GM12878 (cell line): ENCODE measurements at regions not wholly inside any gene's neighbourhood (a gene's known extent, or its start where the extent isn't known, plus 50 kb on each side); places are given as distances from the start of the nearest gene placed in this dataset.

Experiments used
- ATAC-seq: fragments of 200-7000 bp; cut with Tn5 transposase; 3 replicates; pipeline ENCODE4 v1.9.1; 2020; ENCODE audit warnings: mild to moderate bottlenecking, moderate library complexity
- BruUV-seq: library from RNA; stranded (reverse); fragments of 400-500 nt; replicated peaks from 2 replicates; lab custom pipeline; 2021; lab: Mats Ljungman, UMichigan
- CTCF ChIA-PET: fragments of 300-600 bp; sonication (Branson Sonifier 250); formaldehyde crosslinking; extraction: SDS; loops from one replicate; lab custom pipeline; 2021; ENCODE audit warnings: inconsistent platforms; lab: Yijun Ruan, JAX
- POLR2A ChIA-PET: fragments of 350-600 bp; formaldehyde crosslinking; extraction: SDS; loops from one replicate; lab custom pipeline; 2021; ENCODE audit warnings: inconsistent platforms; lab: Charles Lee
- RAD21 ChIA-PET: fragments of 300-600 bp; sonication (Branson Sonifier 250); formaldehyde crosslinking; loops from one replicate; lab custom pipeline; 2023; ENCODE audit warnings: antibody characterized with exemption; ENCODE audit not compliant: unreplicated experiment; lab: Charles Lee
- SMC1A ChIA-PET: fragments of 300-600 bp; sonication (Branson Sonifier 250); formaldehyde crosslinking; loops from one replicate; lab custom pipeline; 2023; ENCODE audit not compliant: unreplicated experiment, uncharacterized antibody; lab: Charles Lee
- DNase-seq: peaks from one replicate; pipeline ENCODE4 v3.0.0-alpha.2; 2011; ENCODE audit warnings: low read depth, low spot score
- FAIRE-seq: peaks from 3 replicates; lab custom pipeline; 2011; peaks lifted over from hg19 to GRCh38; lab: Jason Lieb, UNC
- H2AFZ ChIP-seq: 2 replicates; pipeline ENCODE4 v1.6.0; 2011; ENCODE audit warnings: low read depth, low read length, control low read depth; ENCODE audit not compliant: control insufficient read depth
- H3K27ac ChIP-seq: 2 replicates; pipeline ENCODE4 v1.5.1; 2011; ENCODE audit warnings: control low read depth; ENCODE audit not compliant: control insufficient read depth, insufficient read depth
- H3K27me3 ChIP-seq, 2 experiments: replicated peaks in 1 of 2; 2 replicates each; pipeline versions ENCODE4 v1.6.0 to v1.6.1; 2011; ENCODE audit warnings: low read length in 1 of 2; ENCODE audit not compliant: control insufficient read depth in 2 of 2, insufficient read depth in 2 of 2
- H3K36me3 ChIP-seq, 2 experiments: 2 replicates each; pipeline ENCODE4 v1.5.1; 2011; ENCODE audit warnings: low read length in 1 of 2; ENCODE audit not compliant: control insufficient read depth in 2 of 2, insufficient read depth in 2 of 2
- H3K4me1 ChIP-seq: 2 replicates; pipeline ENCODE4 v1.6.1; 2011; ENCODE audit warnings: mild to moderate bottlenecking, low read length, moderate library complexity, mixed read lengths; ENCODE audit not compliant: control insufficient read depth, insufficient read depth
- H3K4me2 ChIP-seq: 2 replicates; pipeline ENCODE4 v1.6.0; 2011; ENCODE audit warnings: control low read depth; ENCODE audit not compliant: control insufficient read depth, insufficient read depth
- H3K4me3 ChIP-seq: fragments of 200-600 bp; sonication (generic); 2 replicates; pipeline ENCODE4 v1.5.1; 2016
- H3K79me2 ChIP-seq: 2 replicates; pipeline ENCODE4 v1.6.0; 2011; ENCODE audit warnings: low read length; ENCODE audit not compliant: control insufficient read depth, insufficient read depth
- H3K9ac ChIP-seq: 2 replicates; pipeline ENCODE4 v1.8.0; 2011; ENCODE audit warnings: low read length, control low read depth, mixed read lengths; ENCODE audit not compliant: control insufficient read depth, insufficient read depth
- H3K9me3 ChIP-seq: replicated peaks from 3 replicates; pipeline ENCODE4 v1.5.1; 2011; ENCODE audit warnings: mild to moderate bottlenecking, low read length; ENCODE audit not compliant: control insufficient read depth, insufficient read depth
- H4K20me1 ChIP-seq: 2 replicates; pipeline ENCODE4 v1.6.0; 2011; ENCODE audit not compliant: control insufficient read depth, insufficient read depth
- EP300 ChIP-seq, 2 experiments: fragments of 150-350 bp in 1 of 2; IDR thresholded peaks; 2 replicates each; pipeline ENCODE4 v1.6.1; 2011 to 2012; ENCODE audit warnings: low read depth in 2 of 2, low read length in 2 of 2, borderline replicate concordance in 1 of 2, improper control_type of control experiment in 1 of 2, inconsistent platforms in 1 of 2; ENCODE audit not compliant: control insufficient read depth in 1 of 2
- HDGF ChIP-seq: fragments of 450-650 bp; IDR thresholded peaks from 2 replicates; pipeline ENCODE4 v1.6.1; 2016; ENCODE audit warnings: antibody characterized with exemption
- SIN3A ChIP-seq: IDR thresholded peaks from 2 replicates; pipeline ENCODE4 v1.6.1; 2012; ENCODE audit warnings: low read depth, low read length, improper control_type of control experiment
- SUZ12 ChIP-seq: fragments of 200-600 bp; sonication (generic); IDR thresholded peaks from one replicate; pipeline ENCODE4 v1.6.1; 2018; ENCODE audit warnings: antibody characterized with exemption, mild to moderate bottlenecking; ENCODE audit not compliant: unreplicated experiment
- WGBS: methylation state at CpG from one replicate; pipeline ENCODE4 v1.1.6; 2016; ENCODE audit warnings: low lambda C conversion rate; ENCODE audit not compliant: insufficient replicate concordance, insufficient coverage; ENCODE audit errors: missing lambda C conversion rate; 5-methylcytosine and 5-hydroxymethylcytosine counted together
- in situ Hi-C: fragments of 300-500 bp; cut with MboI; formaldehyde crosslinking; loops from 9 replicates; pipeline ENCODE4 v1.14.3; 2018; ENCODE audit warnings: mixed read lengths
- intact Hi-C: fragments of 100-400 bp; cut with micrococcal nuclease; formaldehyde crosslinking; loops from one replicate; pipeline ENCODE4 v1.14.2; 2022; ENCODE audit not compliant: unreplicated experiment
- TF ChIP-seq, protein P1 (sequence below): fragments of 450-650 bp; IDR thresholded peaks from 2 replicates; pipeline ENCODE4 v1.6.1; 2018; ENCODE audit warnings: mild to moderate bottlenecking, low read depth, moderate library complexity; ENCODE audit not compliant: partially characterized antibody

DNA sequence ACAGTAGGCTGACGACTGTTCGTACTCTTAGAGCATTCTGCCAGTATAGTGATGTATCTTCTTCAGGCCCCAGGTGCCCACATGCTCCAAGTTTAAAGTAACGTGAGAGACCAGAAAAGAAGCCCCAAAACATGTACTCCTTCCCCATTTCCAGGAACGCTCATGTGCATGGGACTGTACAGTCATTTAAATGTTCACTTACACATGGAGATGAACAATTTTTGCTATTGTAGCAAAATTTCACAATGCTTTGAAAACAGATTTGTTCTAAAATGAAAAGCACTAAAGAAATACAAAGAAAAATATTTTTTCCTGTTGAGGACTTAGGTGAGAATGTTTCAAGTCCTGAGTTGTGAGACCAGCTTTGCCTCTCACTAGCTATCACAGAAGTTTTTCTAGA is 269.3 kb upstream of the PRDM1 start (continued):
- TF ChIP-seq SUZ12: no peak
- TF ChIP-seq, all 136 proteins: peak for 0

DNA sequence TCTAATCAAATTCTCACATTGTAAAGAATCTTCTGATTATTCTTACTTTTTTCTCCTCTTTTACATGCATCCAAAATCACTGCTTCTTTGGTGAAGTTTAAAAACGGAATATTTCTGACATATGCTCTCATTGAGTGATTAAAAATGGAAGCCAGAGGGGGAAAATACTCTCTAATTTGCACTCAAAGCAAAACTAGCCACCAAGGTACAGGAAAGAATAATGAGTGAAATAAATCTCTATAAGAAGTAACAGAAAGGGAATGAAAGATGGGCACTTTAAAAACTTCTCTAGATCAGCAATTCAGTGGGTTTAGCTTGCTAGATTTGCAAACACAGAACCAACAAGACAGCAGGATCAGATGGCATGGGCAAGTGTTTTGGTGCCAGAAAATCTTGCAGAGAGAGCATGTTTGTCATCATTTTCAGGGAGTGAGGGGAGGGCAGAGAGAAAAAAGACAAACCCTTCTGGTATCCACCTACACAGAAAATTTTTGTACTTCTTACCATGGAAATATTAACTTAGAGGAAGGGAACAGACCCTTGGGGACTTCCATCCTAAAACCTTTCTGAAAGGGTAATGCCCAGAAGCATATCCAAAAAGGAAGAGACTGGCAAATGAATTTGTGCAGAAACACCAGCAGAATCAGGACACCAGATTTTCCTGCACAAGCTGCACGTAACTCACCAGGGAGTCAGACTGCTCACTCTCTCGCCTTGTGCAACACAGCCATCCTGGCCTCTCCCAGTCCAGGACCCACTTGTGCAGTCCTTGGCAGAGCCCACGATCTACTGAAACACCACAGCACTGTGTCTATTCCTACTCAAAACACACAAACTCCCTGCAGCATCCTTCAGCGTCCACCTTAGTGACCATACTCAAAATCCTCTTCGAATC is 270.2 kb upstream of the PRDM1 start:
- DNase-seq: no peak
- Histone ChIP-seq H3K9ac (no peak overlapping the region), H3K4me3 (no peak overlapping the region), H3K36me3 (no peaks in the 10 kb centered on the region)
- in situ Hi-C loops: no loop called here
- TF ChIP-seq SIN3A: no peak
- no peak for TF ChIP-seq EP300 (IDR thresholded peaks at IDR 0.05; ENCODE audit: borderline replicate concordance in 1 of 2, control insufficient read depth in 1 of 2, low read depth in 2 of 2, low read length in 2 of 2)
- TF ChIP-seq, protein P1, sequence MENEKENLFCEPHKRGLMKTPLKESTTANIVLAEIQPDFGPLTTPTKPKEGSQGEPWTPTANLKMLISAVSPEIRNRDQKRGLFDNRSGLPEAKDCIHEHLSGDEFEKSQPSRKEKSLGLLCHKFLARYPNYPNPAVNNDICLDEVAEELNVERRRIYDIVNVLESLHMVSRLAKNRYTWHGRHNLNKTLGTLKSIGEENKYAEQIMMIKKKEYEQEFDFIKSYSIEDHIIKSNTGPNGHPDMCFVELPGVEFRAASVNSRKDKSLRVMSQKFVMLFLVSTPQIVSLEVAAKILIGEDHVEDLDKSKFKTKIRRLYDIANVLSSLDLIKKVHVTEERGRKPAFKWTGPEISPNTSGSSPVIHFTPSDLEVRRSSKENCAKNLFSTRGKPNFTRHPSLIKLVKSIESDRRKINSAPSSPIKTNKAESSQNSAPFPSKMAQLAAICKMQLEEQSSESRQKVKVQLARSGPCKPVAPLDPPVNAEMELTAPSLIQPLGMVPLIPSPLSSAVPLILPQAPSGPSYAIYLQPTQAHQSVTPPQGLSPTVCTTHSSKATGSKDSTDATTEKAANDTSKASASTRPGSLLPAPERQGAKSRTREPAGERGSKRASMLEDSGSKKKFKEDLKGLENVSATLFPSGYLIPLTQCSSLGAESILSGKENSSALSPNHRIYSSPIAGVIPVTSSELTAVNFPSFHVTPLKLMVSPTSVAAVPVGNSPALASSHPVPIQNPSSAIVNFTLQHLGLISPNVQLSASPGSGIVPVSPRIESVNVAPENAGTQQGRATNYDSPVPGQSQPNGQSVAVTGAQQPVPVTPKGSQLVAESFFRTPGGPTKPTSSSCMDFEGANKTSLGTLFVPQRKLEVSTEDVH: no peak
- TF ChIP-seq HDGF: no peak
- TF ChIP-seq, all 136 proteins: peak for 0
- CTCF ChIA-PET: no interaction called here
- RAD21 ChIA-PET: no interaction called here
- WGBS: 33% methylated on average over 6 of the region's 6 CpGs
- Histone ChIP-seq H3K27me3 (no peaks in the 10 kb centered on the region), H3K9me3 (no peaks in the 10 kb centered on the region), H2AFZ (no peak overlapping the region), H4K20me1 (no peaks in the 10 kb centered on the region), H3K4me2 (no peak overlapping the region), H3K27ac (no peak overlapping the region), H3K79me2 (no peaks in the 10 kb centered on the region), H3K4me1 (no peaks in the 10 kb centered on the region)
- intact Hi-C loops: no loop called here
- SMC1A ChIA-PET: no interaction called here
- FAIRE-seq (no peak), ATAC-seq (no peak)
- POLR2A ChIA-PET: no interaction called here
- BruUV-seq: no TSS peak
